IMR-90 (cell line): ENCODE measurements at regions not wholly inside any gene's neighbourhood (a gene's known extent, or its start where the extent isn't known, plus 50 kb on each side); places are given as distances from the start of the nearest gene placed in this dataset.

ENCODE experiments used
- BHLHE40 ChIP-seq: fragments of 150-350 bp; IDR thresholded peaks from 2 replicates; pipeline ENCODE4 v1.6.1; 2016; ENCODE audit warnings: mild to moderate bottlenecking, low read depth, low read length
- CEBPB ChIP-seq: IDR thresholded peaks from 2 replicates; pipeline ENCODE4 v1.6.1; 2012; ENCODE audit warnings: low read depth, low read length, improper control_type of control experiment
- CHD1 ChIP-seq: IDR thresholded peaks from 2 replicates; pipeline ENCODE4 v1.6.1; 2012; ENCODE audit warnings: low read depth, low read length, improper control_type of control experiment
- ELK1 ChIP-seq: fragments of 150-350 bp; IDR thresholded peaks from 2 replicates; pipeline ENCODE4 v1.6.1; 2016; ENCODE audit warnings: low read depth, mild to moderate bottlenecking, low read length, moderate library complexity, borderline replicate concordance
- FOS ChIP-seq: fragments of 150-350 bp; IDR thresholded peaks from 2 replicates; pipeline ENCODE4 v1.6.1; 2016; ENCODE audit warnings: low read depth, low read length
- MAFK ChIP-seq: IDR thresholded peaks from 2 replicates; pipeline ENCODE4 v1.6.1; 2012; ENCODE audit warnings: low read depth, low read length, improper control_type of control experiment
- MXI1 ChIP-seq: IDR thresholded peaks from 2 replicates; pipeline ENCODE4 v1.6.1; 2012; ENCODE audit warnings: low read depth, mild to moderate bottlenecking, low read length, moderate library complexity, borderline replicate concordance
- NFE2L2 ChIP-seq: fragments of 150-350 bp; IDR thresholded peaks from 2 replicates; pipeline ENCODE4 v1.6.1; 2016; ENCODE audit warnings: low read depth, mild to moderate bottlenecking, low read length
- POLR2A ChIP-seq: IDR thresholded peaks from 2 replicates; pipeline ENCODE4 v1.6.1; 2012; ENCODE audit warnings: mild to moderate bottlenecking, low read depth, low read length
- RAD21 ChIP-seq: IDR thresholded peaks from 2 replicates; pipeline ENCODE4 v1.6.1; 2012; ENCODE audit warnings: low read length, improper control_type of control experiment
- RFX5 ChIP-seq: IDR thresholded peaks from 2 replicates; pipeline ENCODE4 v1.8.0; 2012; ENCODE audit warnings: low read depth, mild to moderate bottlenecking, low read length, moderate library complexity
- SMC3 ChIP-seq: fragments of 150-350 bp; IDR thresholded peaks from 2 replicates; pipeline ENCODE4 v1.6.1; 2016; ENCODE audit warnings: low read depth, mild to moderate bottlenecking, antibody characterized with exemption, low read length, moderate library complexity
- TF ChIP-seq, protein P1 (sequence below): conservative IDR thresholded peaks from 2 replicates; pipeline ENCODE4 v1.5.1; 2012; ENCODE audit warnings: mild to moderate bottlenecking, low read depth, low read length, improper control_type of control experiment
- TF ChIP-seq, protein P2 (sequence below): fragments of 150-350 bp; IDR thresholded peaks from 2 replicates; pipeline ENCODE4 v1.6.1; 2017; ENCODE audit warnings: mild to moderate bottlenecking, antibody characterized with exemption, low read length, low read depth

DNA sequence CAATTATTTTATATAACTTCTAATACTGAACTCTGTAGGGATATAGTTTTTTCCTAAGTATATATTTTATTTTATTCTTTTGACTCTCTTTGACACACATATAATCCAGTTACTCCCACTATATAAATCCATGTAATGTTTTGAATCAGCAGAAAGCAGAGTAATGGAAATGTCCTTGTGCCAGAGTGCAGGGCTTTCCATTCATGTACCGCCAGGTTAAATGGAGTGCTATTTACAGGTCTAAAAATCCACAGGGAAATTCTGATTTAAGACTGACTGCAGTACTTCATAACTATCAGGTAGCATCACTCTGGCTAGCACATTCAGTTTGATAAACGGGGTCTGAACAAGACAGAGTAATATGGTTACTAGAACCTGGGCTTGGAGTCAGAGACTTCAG, 626.8 kb downstream of the COL12A1 start:
- TF ChIP-seq, protein P1, sequence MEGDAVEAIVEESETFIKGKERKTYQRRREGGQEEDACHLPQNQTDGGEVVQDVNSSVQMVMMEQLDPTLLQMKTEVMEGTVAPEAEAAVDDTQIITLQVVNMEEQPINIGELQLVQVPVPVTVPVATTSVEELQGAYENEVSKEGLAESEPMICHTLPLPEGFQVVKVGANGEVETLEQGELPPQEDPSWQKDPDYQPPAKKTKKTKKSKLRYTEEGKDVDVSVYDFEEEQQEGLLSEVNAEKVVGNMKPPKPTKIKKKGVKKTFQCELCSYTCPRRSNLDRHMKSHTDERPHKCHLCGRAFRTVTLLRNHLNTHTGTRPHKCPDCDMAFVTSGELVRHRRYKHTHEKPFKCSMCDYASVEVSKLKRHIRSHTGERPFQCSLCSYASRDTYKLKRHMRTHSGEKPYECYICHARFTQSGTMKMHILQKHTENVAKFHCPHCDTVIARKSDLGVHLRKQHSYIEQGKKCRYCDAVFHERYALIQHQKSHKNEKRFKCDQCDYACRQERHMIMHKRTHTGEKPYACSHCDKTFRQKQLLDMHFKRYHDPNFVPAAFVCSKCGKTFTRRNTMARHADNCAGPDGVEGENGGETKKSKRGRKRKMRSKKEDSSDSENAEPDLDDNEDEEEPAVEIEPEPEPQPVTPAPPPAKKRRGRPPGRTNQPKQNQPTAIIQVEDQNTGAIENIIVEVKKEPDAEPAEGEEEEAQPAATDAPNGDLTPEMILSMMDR = no peak
- no peak for TF ChIP-seq POLR2A
- TF ChIP-seq, protein P2, sequence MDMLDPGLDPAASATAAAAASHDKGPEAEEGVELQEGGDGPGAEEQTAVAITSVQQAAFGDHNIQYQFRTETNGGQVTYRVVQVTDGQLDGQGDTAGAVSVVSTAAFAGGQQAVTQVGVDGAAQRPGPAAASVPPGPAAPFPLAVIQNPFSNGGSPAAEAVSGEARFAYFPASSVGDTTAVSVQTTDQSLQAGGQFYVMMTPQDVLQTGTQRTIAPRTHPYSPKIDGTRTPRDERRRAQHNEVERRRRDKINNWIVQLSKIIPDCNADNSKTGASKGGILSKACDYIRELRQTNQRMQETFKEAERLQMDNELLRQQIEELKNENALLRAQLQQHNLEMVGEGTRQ = no peak
- TF ChIP-seq RAD21 = no peak
- TF ChIP-seq FOS = no peak
- no peak for TF ChIP-seq ELK1
- no peak for TF ChIP-seq SMC3
- no peak for TF ChIP-seq RFX5
- no peak for TF ChIP-seq MXI1
- no peak for TF ChIP-seq MAFK
- no peak for TF ChIP-seq NFE2L2
- TF ChIP-seq CEBPB = no peak
- TF ChIP-seq CHD1 = no peak
- no peak for TF ChIP-seq BHLHE40
